K562 (cell line): ENCODE measurements at regions not wholly inside any gene's neighbourhood (a gene's known extent, or its start where the extent isn't known, plus 50 kb on each side); places are given as distances from the start of the nearest gene placed in this dataset.

Experiments
- ATAC-seq: fragments of 200-7000 bp; cut with Tn5 transposase; 3 replicates; pipeline ENCODE4 v1.9.1; 2020; ENCODE audit warnings: moderate library complexity
- BruUV-seq: library from RNA; stranded (reverse); fragments of 400-500 nt; replicated peaks from 2 replicates; lab custom pipeline; 2021; lab: Mats Ljungman, UMichigan
- CTCF ChIA-PET: fragments of 300-600 bp; formaldehyde crosslinking; extraction: SDS; loops from one replicate; lab custom pipeline; 2021; ENCODE audit warnings: low intra/inter-chr PET ratio; lab: Yijun Ruan, JAX
- POLR2A ChIA-PET: fragments of 300-600, 350-650 bp; sonication (Branson Sonifier 250); formaldehyde crosslinking; extraction: SDS; loops from one replicate; lab custom pipeline; 2021; ENCODE audit warnings: antibody characterized with exemption, inconsistent platforms; lab: Yijun Ruan, JAX
- DNase-seq, 4 experiments: peaks; one replicate each; pipeline versions ENCODE4 v3.0.0 to v3.0.0-alpha.2; 2011 to 2018; ENCODE audit warnings: low spot score in 3 of 4, mixed read lengths in 3 of 4; ENCODE audit errors: extremely low read depth in 1 of 4
- FAIRE-seq: peaks from 2 replicates; lab custom pipeline; 2011; peaks lifted over from hg19 to GRCh38; lab: Jason Lieb, UNC
- H2AFZ ChIP-seq: 2 replicates; pipeline ENCODE4 v1.6.0; 2011; ENCODE audit warnings: low read depth, low read length, control low read depth, inconsistent platforms
- H3K27ac ChIP-seq: fragments of 200-600 bp; 3 replicates; pipeline ENCODE4 v1.8.0; 2011; ENCODE audit warnings: low read depth, mild to moderate bottlenecking, control low read depth, inconsistent platforms, low read length, moderate library complexity, mixed read lengths; ENCODE audit errors: extremely low read depth
- H3K27me3 ChIP-seq, 2 experiments: fragments of 300-600 bp in 1 of 2; 2 replicates in 1 of 2; 3 replicates in 1 of 2; pipeline versions ENCODE4 v1.6.0 to v1.8.0; 2011; ENCODE audit warnings: inconsistent platforms in 2 of 2, low read length in 2 of 2, mild to moderate bottlenecking in 1 of 2, mixed read lengths in 1 of 2, moderate library complexity in 1 of 2; ENCODE audit not compliant: control insufficient read depth in 2 of 2, insufficient read depth in 2 of 2
- H3K36me3 ChIP-seq: fragments of 300-600 bp; 3 replicates; pipeline ENCODE4 v1.8.0; 2011; ENCODE audit warnings: mild to moderate bottlenecking, low read length, inconsistent platforms; ENCODE audit not compliant: control insufficient read depth, insufficient read depth
- H3K4me1 ChIP-seq, 2 experiments: fragments of 200-600 bp in 1 of 2; replicated peaks in 1 of 2; 2 replicates in 1 of 2; 3 replicates in 1 of 2; pipeline versions ENCODE4 v1.5.1 to v1.8.0; 2011; ENCODE audit warnings: inconsistent platforms in 2 of 2, low read length in 2 of 2, mild to moderate bottlenecking in 1 of 2, mixed read lengths in 1 of 2, moderate library complexity in 1 of 2; ENCODE audit not compliant: control insufficient read depth in 2 of 2, insufficient read depth in 2 of 2
- H3K4me2 ChIP-seq: 2 replicates; pipeline ENCODE4 v1.6.1; 2011; ENCODE audit warnings: low read length, control low read depth, inconsistent platforms, mixed read lengths; ENCODE audit not compliant: insufficient read depth
- H3K4me3 ChIP-seq: fragments of 200-600 bp; sonication (generic), shearing (Covaris generic); 2 replicates; pipeline ENCODE4 v1.5.1; 2016; ENCODE audit warnings: control low read depth, inconsistent platforms
- H3K79me2 ChIP-seq: fragments of 200-600 bp; 3 replicates; pipeline ENCODE4 v1.8.0; 2011; ENCODE audit warnings: low read length, inconsistent platforms; ENCODE audit not compliant: control insufficient read depth, insufficient read depth
- H3K9ac ChIP-seq, 2 experiments: 2 replicates each; pipeline versions ENCODE4 v1.6.0 to v1.6.1; 2011; ENCODE audit warnings: low read depth in 2 of 2, low read length in 2 of 2, control low read depth in 1 of 2, inconsistent platforms in 1 of 2, mild to moderate bottlenecking in 1 of 2, mixed read lengths in 1 of 2; ENCODE audit not compliant: insufficient read depth in 1 of 2
- H3K9me1 ChIP-seq: one replicate; pipeline ENCODE4 v1.6.0; 2011; ENCODE audit warnings: inconsistent platforms, mild to moderate bottlenecking, low read length, moderate library complexity; ENCODE audit not compliant: control insufficient read depth, insufficient read depth
- H3K9me3 ChIP-seq: replicated peaks from 2 replicates; pipeline ENCODE4 v1.5.1; 2011; ENCODE audit warnings: low read depth, low read length, inconsistent platforms; ENCODE audit not compliant: control insufficient read depth, insufficient read depth
- H4K20me1 ChIP-seq: replicated peaks from 2 replicates; pipeline ENCODE4 v1.6.1; 2011; ENCODE audit warnings: low read length, inconsistent platforms, mixed read lengths; ENCODE audit not compliant: control insufficient read depth, insufficient read depth
- BACH1 ChIP-seq: fragments of 200-800 bp; sonication (Bioruptor generic); IDR thresholded peaks from 2 replicates; pipeline ENCODE4 v1.6.1; 2016; ENCODE audit warnings: missing genetic modification characterization, missing compliant biosample characterization
- BDP1 ChIP-seq: IDR thresholded peaks from 3 replicates; pipeline ENCODE4 v1.6.1; 2011; ENCODE audit not compliant: insufficient read length, insufficient read depth
- DPF2 ChIP-seq: fragments of 450-650 bp; IDR thresholded peaks from 2 replicates; pipeline ENCODE4 v1.6.1; 2016
- EHMT2 ChIP-seq: fragments of 450-650 bp; IDR thresholded peaks from 2 replicates; pipeline ENCODE4 v1.6.1; 2018; ENCODE audit warnings: antibody characterized with exemption
- ELF4 ChIP-seq: fragments of 450-650 bp; formaldehyde crosslinking; IDR thresholded peaks from 2 replicates; pipeline ENCODE4 v1.4.0; 2022; ENCODE audit warnings: missing genetic modification characterization
- FOXA1 ChIP-seq: fragments of 450-650 bp; IDR thresholded peaks from 2 replicates; pipeline ENCODE4 v1.6.1; 2016; ENCODE audit warnings: mild to moderate bottlenecking, borderline replicate concordance
- GMEB1 ChIP-seq: fragments of 250-450 bp; sonication (Bioruptor Pico); IDR thresholded peaks from 2 replicates; pipeline ENCODE4 v1.4.0; 2020; ENCODE audit warnings: mild to moderate bottlenecking
- HDAC3 ChIP-seq: fragments of 450-650 bp; IDR thresholded peaks from 2 replicates; pipeline ENCODE4 v1.6.1; 2018; ENCODE audit warnings: borderline replicate concordance, mild to moderate bottlenecking, moderate library complexity; ENCODE audit not compliant: partially characterized antibody
- KLF10 ChIP-seq: fragments of 250-450 bp; sonication (Bioruptor Pico); IDR thresholded peaks from 2 replicates; pipeline ENCODE4 v1.6.1; 2021; ENCODE audit warnings: matching md5 sums
- MAX ChIP-seq: sonication (generic); formaldehyde crosslinking; IDR thresholded peaks from 2 replicates; pipeline ENCODE4 v1.9.0; 2022; ENCODE audit warnings: mild to moderate bottlenecking, missing genetic modification reagents
- MCM2 ChIP-seq: fragments of 450-650 bp; IDR thresholded peaks from 2 replicates; pipeline ENCODE4 v1.6.1; 2017; ENCODE audit warnings: low read depth, mild to moderate bottlenecking
- NFE2 ChIP-seq: IDR thresholded peaks from 2 replicates; pipeline ENCODE4 v1.6.1; 2014; ENCODE audit warnings: antibody characterized with exemption, low read depth
- SFPQ ChIP-seq: fragments of 200-400 bp; formaldehyde crosslinking; IDR thresholded peaks from 2 replicates; pipeline ENCODE4 v1.6.1; 2017; ENCODE audit warnings: mild to moderate bottlenecking, low read depth, low read length, moderate library complexity
- SUPT5H ChIP-seq: fragments of 450-650 bp; IDR thresholded peaks from 2 replicates; pipeline ENCODE4 v1.6.1; 2016
- TAL1 ChIP-seq: fragments of 450-650 bp; IDR thresholded peaks from 2 replicates; pipeline ENCODE4 v1.6.1; 2016; ENCODE audit warnings: mild to moderate bottlenecking
- THAP12 ChIP-seq: fragments of 250-450 bp; sonication (Bioruptor Pico); IDR thresholded peaks from 2 replicates; pipeline ENCODE4 v1.9.0; 2021; ENCODE audit warnings: mild to moderate bottlenecking, inconsistent platforms
- WHSC1 ChIP-seq: IDR thresholded peaks from one replicate; pipeline ENCODE4 v1.6.1; 2012; ENCODE audit warnings: low read length, control low read depth, inconsistent platforms
- ZKSCAN8 ChIP-seq: fragments of 200-800 bp; sonication (Bioruptor generic); IDR thresholded peaks from 2 replicates; pipeline ENCODE4 v1.6.1; 2016; ENCODE audit warnings: missing genetic modification characterization, missing compliant biosample characterization
- ZNF174 ChIP-seq: fragments of 250-450 bp; sonication (Bioruptor Pico); IDR thresholded peaks from 2 replicates; pipeline ENCODE4 v1.4.0; 2020; ENCODE audit warnings: mild to moderate bottlenecking
- ZNF57 ChIP-seq: fragments of 450-650 bp; formaldehyde crosslinking; IDR thresholded peaks from 2 replicates; pipeline ENCODE4 v1.4.0; 2020; ENCODE audit warnings: mild to moderate bottlenecking, moderate library complexity
- in situ Hi-C: fragments of 300-500 bp; cut with MboI; formaldehyde crosslinking; loops from 4 replicates; pipeline ENCODE4 v1.15.0; 2018; ENCODE audit warnings: inconsistent platforms, mixed read lengths
- intact Hi-C: fragments of 100-400 bp; cut with micrococcal nuclease; formaldehyde crosslinking; loops from 2 replicates; pipeline ENCODE4 v1.14.2; 2022

- no peak for TF ChIP-seq BDP1
Measured at GRCh38 chr3:153397794-153398193, 235.8 kb downstream of the RAP2B start (continued).

GRCh38 chr3:153399636-153400035, 237.6 kb downstream of the RAP2B start:
- FAIRE-seq (no peak), ATAC-seq (no peak), DNase-seq (no peak)
- H3K4me3 ChIP-seq: no peak overlapping the region
- no peak overlapping the region for H3K27ac ChIP-seq
- H3K79me2 ChIP-seq: no peaks in the 10 kb centered on the region
- no peaks in the 10 kb centered on the region for H3K9me1 ChIP-seq
- ChIA-PET CTCF (no interaction called here), POLR2A (interaction anchor here (0.8 kb wide), 1 partner anchor 170 kb away, joined by 3 read pairs; no protein-coding TSS in a partner anchor)
- no peaks in the 10 kb centered on the region for H4K20me1 ChIP-seq
- intact Hi-C loops: no loop called here
- no peaks in the 10 kb centered on the region for H3K9me3 ChIP-seq
- in situ Hi-C loops: no loop called here
- H3K4me2 ChIP-seq: no peak overlapping the region
- H3K27me3 ChIP-seq: no peaks in the 10 kb centered on the region
- H3K9ac ChIP-seq: no peak overlapping the region
- no peaks in the 10 kb centered on the region for H3K4me1 ChIP-seq
- no peaks in the 10 kb centered on the region for H3K36me3 ChIP-seq
- no TSS peak for BruUV-seq
- no peak overlapping the region for H2AFZ ChIP-seq
- no peak for TF ChIP-seq MAX (CRISPR knock-in tag)
- no peak for TF ChIP-seq ZNF174
- no peak for TF ChIP-seq ZNF57
- TF ChIP-seq TAL1: no peak
- no peak for TF ChIP-seq KLF10 (CRISPR knock-in tag)
- TF ChIP-seq THAP12: no peak
- no peak for TF ChIP-seq SUPT5H
- TF ChIP-seq ELF4: no peak
- TF ChIP-seq MCM2: no peak
- no peak for TF ChIP-seq WHSC1
- no peak for TF ChIP-seq NFE2
- TF ChIP-seq EHMT2: no peak
- no peak for TF ChIP-seq SFPQ
- TF ChIP-seq DPF2: no peak
- TF ChIP-seq HDAC3: no peak
- TF ChIP-seq BACH1: no peak
- TF ChIP-seq GMEB1: no peak
- TF ChIP-seq ZKSCAN8 (CRISPR knock-in tag): no peak
- no peak for TF ChIP-seq FOXA1
